OCI-LY1 (cell line): ENCODE measurements at regions not wholly inside any gene's neighbourhood (a gene's known extent, or its start where the extent isn't known, plus 50 kb on each side); places are given as distances from the start of the nearest gene placed in this dataset.

Experiments used
- H2AFZ ChIP-seq: fragments of 200-600 bp; sonication (generic), shearing (Covaris generic); 2 replicates; pipeline ENCODE4 v1.6.0; 2014; ENCODE audit warnings: antibody characterized with exemption, mild to moderate bottlenecking, low read length
- H3F3A ChIP-seq: fragments of 200-600 bp; sonication (generic), shearing (Covaris generic); 2 replicates; pipeline ENCODE4 v1.6.0; 2014; ENCODE audit warnings: mild to moderate bottlenecking, antibody characterized with exemption, low read length, moderate library complexity; ENCODE audit not compliant: insufficient read depth
- H3K27ac ChIP-seq: fragments of 200-600 bp; sonication (generic); 2 replicates; pipeline ENCODE4 v1.5.1; 2014; ENCODE audit warnings: low read length, mixed run types, mild to moderate bottlenecking, low read depth; ENCODE audit not compliant: poor library complexity, severe bottlenecking
- H3K27me3 ChIP-seq: fragments of 200-600 bp; sonication (generic); 2 replicates; pipeline ENCODE4 v1.6.0; 2014; ENCODE audit warnings: antibody characterized with exemption, mild to moderate bottlenecking, low read length, moderate library complexity; ENCODE audit not compliant: insufficient read depth
- H3K36me3 ChIP-seq: fragments of 200-600 bp; sonication (generic); 2 replicates; pipeline ENCODE4 v1.6.1; 2014; ENCODE audit warnings: mild to moderate bottlenecking, antibody characterized with exemption, low read length, moderate library complexity, mixed read lengths; ENCODE audit not compliant: insufficient read depth
- H3K4me1 ChIP-seq: fragments of 200-600 bp; sonication (generic); 2 replicates; pipeline ENCODE4 v1.5.1; 2014; ENCODE audit warnings: mild to moderate bottlenecking, low read length, moderate library complexity; ENCODE audit not compliant: insufficient read depth, severe bottlenecking
- H3K4me2 ChIP-seq: fragments of 200-600 bp; sonication (generic), shearing (Covaris generic); 2 replicates; pipeline ENCODE4 v1.6.1; 2014; ENCODE audit warnings: low read length
- H3K4me3 ChIP-seq: fragments of 200-600 bp; sonication (generic); 2 replicates; pipeline ENCODE4 v1.5.1; 2014; ENCODE audit warnings: low read length, low read depth, mild to moderate bottlenecking, mixed read lengths; ENCODE audit not compliant: poor library complexity, severe bottlenecking
- H3K79me2 ChIP-seq: fragments of 200-600 bp; shearing (Covaris generic); 2 replicates; pipeline ENCODE4 v1.6.1; 2016; ENCODE audit warnings: mixed run types, low read length, mixed read lengths; ENCODE audit not compliant: insufficient read depth
- H3K9ac ChIP-seq: fragments of 200-600 bp; sonication (generic), shearing (Covaris generic); 2 replicates; pipeline ENCODE4 v1.6.1; 2014; ENCODE audit warnings: mild to moderate bottlenecking, low read length, mixed read lengths
- H3K9me2 ChIP-seq: fragments of 200-600 bp; sonication (generic), shearing (Covaris generic); 2 replicates; pipeline ENCODE4 v1.6.1; 2014; ENCODE audit warnings: low read depth, mild to moderate bottlenecking, low read length, mixed read lengths
- H3K9me3 ChIP-seq: fragments of 200-600 bp; shearing (Covaris generic); 2 replicates; pipeline ENCODE4 v1.6.1; 2014; ENCODE audit warnings: low read length, mixed read lengths
- H4K20me1 ChIP-seq: fragments of 200-600 bp; sonication (generic), shearing (Covaris generic); 2 replicates; pipeline ENCODE4 v1.6.0; 2016; ENCODE audit warnings: mild to moderate bottlenecking, low read length; ENCODE audit not compliant: insufficient read depth
- EZH2 ChIP-seq: fragments of 200-600 bp; sonication (generic), shearing (Covaris generic); IDR thresholded peaks from 2 replicates; pipeline ENCODE4 v1.8.0; 2017; ENCODE audit warnings: borderline replicate concordance, mixed run types, mild to moderate bottlenecking, antibody characterized with exemption, low read length, moderate library complexity, mixed read lengths
- TF ChIP-seq, protein P1 (sequence below): fragments of 200-600 bp; sonication (generic), shearing (Covaris generic); IDR thresholded peaks from 2 replicates; pipeline ENCODE4 v1.5.1; 2017; ENCODE audit warnings: mild to moderate bottlenecking, antibody characterized with exemption, low read length, moderate library complexity, mixed read lengths

- Histone ChIP-seq H3K36me3 (no peaks in the 10 kb centered on the region), H3K4me1 (no peaks in the 10 kb centered on the region), H3K79me2 (no peaks in the 10 kb centered on the region), H4K20me1 (no peaks in the 10 kb centered on the region), H3K27ac (no peak overlapping the region), H3K4me3 (no peak overlapping the region), H2AFZ (no peak overlapping the region), H3F3A (no peaks in the 10 kb centered on the region), H3K9me3 (no peaks in the 10 kb centered on the region), H3K27me3 (no peaks in the 10 kb centered on the region), H3K9ac (no peak overlapping the region), H3K9me2 (no peaks in the 10 kb centered on the region), H3K4me2 (no peak overlapping the region)
- no peak for TF ChIP-seq EZH2
- TF ChIP-seq, protein P1, sequence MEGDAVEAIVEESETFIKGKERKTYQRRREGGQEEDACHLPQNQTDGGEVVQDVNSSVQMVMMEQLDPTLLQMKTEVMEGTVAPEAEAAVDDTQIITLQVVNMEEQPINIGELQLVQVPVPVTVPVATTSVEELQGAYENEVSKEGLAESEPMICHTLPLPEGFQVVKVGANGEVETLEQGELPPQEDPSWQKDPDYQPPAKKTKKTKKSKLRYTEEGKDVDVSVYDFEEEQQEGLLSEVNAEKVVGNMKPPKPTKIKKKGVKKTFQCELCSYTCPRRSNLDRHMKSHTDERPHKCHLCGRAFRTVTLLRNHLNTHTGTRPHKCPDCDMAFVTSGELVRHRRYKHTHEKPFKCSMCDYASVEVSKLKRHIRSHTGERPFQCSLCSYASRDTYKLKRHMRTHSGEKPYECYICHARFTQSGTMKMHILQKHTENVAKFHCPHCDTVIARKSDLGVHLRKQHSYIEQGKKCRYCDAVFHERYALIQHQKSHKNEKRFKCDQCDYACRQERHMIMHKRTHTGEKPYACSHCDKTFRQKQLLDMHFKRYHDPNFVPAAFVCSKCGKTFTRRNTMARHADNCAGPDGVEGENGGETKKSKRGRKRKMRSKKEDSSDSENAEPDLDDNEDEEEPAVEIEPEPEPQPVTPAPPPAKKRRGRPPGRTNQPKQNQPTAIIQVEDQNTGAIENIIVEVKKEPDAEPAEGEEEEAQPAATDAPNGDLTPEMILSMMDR, result no peak
Measured at GRCh38 chr15:26106556-26106955, 243.4 kb upstream of the ATP10A start.

GRCh38 chr15:26103002-26103404, 239.9 kb upstream of the ATP10A start:
- Histone ChIP-seq H3K4me3 (no peak overlapping the region), H2AFZ (no peak overlapping the region), H3K9me2 (no peaks in the 10 kb centered on the region), H3K27ac (no peak overlapping the region), H4K20me1 (no peaks in the 10 kb centered on the region), H3K4me2 (no peak overlapping the region), H3K36me3 (no peaks in the 10 kb centered on the region), H3K9ac (no peak overlapping the region), H3F3A (no peaks in the 10 kb centered on the region), H3K79me2 (no peaks in the 10 kb centered on the region), H3K4me1 (no peaks in the 10 kb centered on the region), H3K27me3 (no peaks in the 10 kb centered on the region), H3K9me3 (no peaks in the 10 kb centered on the region)
- TF ChIP-seq, protein P1, result no peak
- no peak for TF ChIP-seq EZH2

DNA sequence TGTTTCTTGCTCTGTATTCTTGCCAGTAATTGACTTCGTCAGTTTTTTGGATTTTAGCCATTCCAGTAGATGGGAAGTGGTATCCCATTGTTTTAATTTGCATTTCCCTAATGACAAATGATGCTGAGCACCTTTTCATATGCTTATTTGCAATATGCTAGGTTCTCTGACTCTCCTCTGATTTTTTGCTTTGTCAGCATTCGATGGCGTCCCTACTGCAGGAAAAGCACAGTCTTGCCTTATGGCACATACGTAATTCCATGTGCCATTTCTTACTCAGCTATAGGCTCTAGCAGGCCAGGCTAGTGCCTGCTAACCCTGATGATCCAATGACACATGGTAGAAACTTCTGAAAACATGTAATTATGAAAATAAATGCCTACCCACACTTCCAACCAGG, 239.2 kb upstream of the ATP10A start:
- H3F3A ChIP-seq, result no peaks in the 10 kb centered on the region
- H3K9me3 ChIP-seq, result no peaks in the 10 kb centered on the region
- no peaks in the 10 kb centered on the region for H3K79me2 ChIP-seq
- no peaks in the 10 kb centered on the region for H3K36me3 ChIP-seq
- H3K9ac ChIP-seq, result no peak overlapping the region
- no peaks in the 10 kb centered on the region for H3K9me2 ChIP-seq
- no peaks in the 10 kb centered on the region for H3K4me1 ChIP-seq
- H2AFZ ChIP-seq, result no peak overlapping the region
- H3K4me2 ChIP-seq, result no peak overlapping the region
- H3K4me3 ChIP-seq, result no peak overlapping the region
- no peaks in the 10 kb centered on the region for H4K20me1 ChIP-seq
- H3K27me3 ChIP-seq, result no peaks in the 10 kb centered on the region
- no peak overlapping the region for H3K27ac ChIP-seq
- TF ChIP-seq EZH2, result no peak
- TF ChIP-seq, protein P1, result no peak
